H1 (cell line): ENCODE measurements at regions not wholly inside any gene's neighbourhood (a gene's known extent, or its start where the extent isn't known, plus 50 kb on each side); places are given as distances from the start of the nearest gene placed in this dataset.

Experiments
- CTCF ChIA-PET: fragments of 300-600 bp; sonication (Branson Sonifier 250); formaldehyde crosslinking; loops from one replicate; lab custom pipeline; 2021; ENCODE audit not compliant: partially characterized antibody; lab: Charles Lee
- POLR2A ChIA-PET: fragments of 300-600 bp; sonication (Branson Sonifier 250); formaldehyde crosslinking; loops from one replicate; lab custom pipeline; 2021; ENCODE audit warnings: inconsistent platforms; ENCODE audit not compliant: partially characterized antibody; lab: Charles Lee
- DNase-seq, 2 experiments: peaks; one replicate each; pipeline versions ENCODE4 v3.0.0 to v3.0.0-alpha.2; 2010 to 2022; ENCODE audit warnings: low spot score in 2 of 2, low read depth in 1 of 2, mixed read lengths in 1 of 2
- FAIRE-seq: peaks from 2 replicates; lab custom pipeline; 2011; peaks lifted over from hg19 to GRCh38; lab: Jason Lieb, UNC
- H2AFZ ChIP-seq: 2 replicates; pipeline ENCODE4 v1.8.1; 2012; ENCODE audit warnings: low read length, inconsistent platforms
- H2AK5ac ChIP-seq: 2 replicates; pipeline ENCODE4 v1.6.1; 2013; ENCODE audit warnings: low read depth, low read length
- H2BK120ac ChIP-seq: replicated peaks from 2 replicates; pipeline ENCODE3; 2013; ENCODE audit warnings: low read depth, low read length, inconsistent platforms
- H2BK12ac ChIP-seq: 2 replicates; pipeline ENCODE4 v1.6.1; 2013; ENCODE audit warnings: low read depth, low read length
- H2BK15ac ChIP-seq: 2 replicates; pipeline ENCODE4 v1.6.1; 2013; ENCODE audit warnings: low read length
- H2BK20ac ChIP-seq: 2 replicates; pipeline ENCODE4 v1.6.1; 2013; ENCODE audit warnings: low read length
- H2BK5ac ChIP-seq: 2 replicates; pipeline ENCODE4 v1.6.1; 2013; ENCODE audit warnings: low read depth, low read length
- H3K14ac ChIP-seq: 2 replicates; pipeline ENCODE4 v1.6.1; 2013; ENCODE audit warnings: inconsistent platforms; ENCODE audit not compliant: insufficient read length
- H3K18ac ChIP-seq: 2 replicates; pipeline ENCODE4 v1.6.1; 2013; ENCODE audit warnings: low read length; ENCODE audit errors: extremely low read depth
- H3K23ac ChIP-seq: 2 replicates; pipeline ENCODE4 v1.6.1; 2013; ENCODE audit warnings: inconsistent platforms; ENCODE audit not compliant: insufficient read length
- H3K23me2 ChIP-seq: 2 replicates; pipeline ENCODE4 v1.6.1; 2013; ENCODE audit warnings: low read depth, low read length
- H3K27ac ChIP-seq: 2 replicates; pipeline ENCODE4 v1.6.1; 2011; ENCODE audit warnings: low read depth, low read length, inconsistent platforms
- H3K27me3 ChIP-seq, 4 experiments: replicated peaks in 1 of 4; 1 replicate in 1 of 4; 2 replicates in 3 of 4; pipeline versions ENCODE4 v1.6.1 to v1.8.1; 2011 to 2013; ENCODE audit warnings: low read length in 3 of 4, mild to moderate bottlenecking in 3 of 4, inconsistent platforms in 2 of 4, mixed read lengths in 2 of 4, moderate library complexity in 1 of 4; ENCODE audit not compliant: control insufficient read depth in 3 of 4, insufficient read depth in 3 of 4; ENCODE audit errors: extremely low read depth in 1 of 4
- H3K36me3 ChIP-seq, 4 experiments: 2 replicates each; pipeline versions ENCODE4 v1.6.1 to v1.8.1; 2011 to 2013; ENCODE audit warnings: mild to moderate bottlenecking in 4 of 4, low read length in 3 of 4, moderate library complexity in 2 of 4, control low read depth in 1 of 4, inconsistent platforms in 1 of 4; ENCODE audit not compliant: insufficient read depth in 4 of 4, control insufficient read depth in 2 of 4
- H3K4ac ChIP-seq: replicated peaks from 2 replicates; pipeline ENCODE3; 2013; ENCODE audit warnings: low read length, low read depth, mixed read lengths, inconsistent platforms; ENCODE audit not compliant: insufficient read length
- H3K4me1 ChIP-seq, 4 experiments: replicated peaks in 1 of 4; 1 replicate in 1 of 4; 2 replicates in 3 of 4; pipeline versions ENCODE4 v1.6.1 to v1.8.1; 2011 to 2013; ENCODE audit warnings: low read length in 3 of 4, inconsistent platforms in 2 of 4, mixed read lengths in 1 of 4; ENCODE audit not compliant: insufficient read depth in 4 of 4, control insufficient read depth in 3 of 4
- H3K4me2 ChIP-seq, 2 experiments: 2 replicates each; pipeline versions ENCODE4 v1.6.1 to v1.8.1; 2011 to 2013; ENCODE audit warnings: low read depth in 2 of 2, low read length in 2 of 2, control low read depth in 1 of 2, inconsistent platforms in 1 of 2, mild to moderate bottlenecking in 1 of 2; ENCODE audit not compliant: insufficient read depth in 1 of 2
- H3K4me3 ChIP-seq, 4 experiments: fragments of 200-600, 300-600 bp in 1 of 4; sonication (generic), shearing (Covaris generic), sonication (Bioruptor Twin) in 1 of 4; 2 replicates each; pipeline versions ENCODE4 v1.5.1 to v1.8.1; 2011 to 2016; ENCODE audit warnings: low read length in 4 of 4, low read depth in 3 of 4, control low read depth in 2 of 4, inconsistent platforms in 2 of 4, mild to moderate bottlenecking in 2 of 4, mixed read lengths in 1 of 4, moderate library complexity in 1 of 4; ENCODE audit not compliant: insufficient read depth in 2 of 4; ENCODE audit errors: extremely low read depth in 1 of 4
- H3K56ac ChIP-seq: replicated peaks from 2 replicates; pipeline ENCODE3; 2013; ENCODE audit warnings: low read depth, mild to moderate bottlenecking, mixed read lengths, low read length, inconsistent platforms; ENCODE audit not compliant: insufficient read length
- H3K79me1 ChIP-seq: 2 replicates; pipeline ENCODE4 v1.6.1; 2013; ENCODE audit warnings: low read depth, low read length, control low read depth
- H3K79me2 ChIP-seq, 2 experiments: 2 replicates each; pipeline versions ENCODE4 v1.6.1 to v1.8.1; 2012 to 2013; ENCODE audit warnings: low read length in 2 of 2, mild to moderate bottlenecking in 2 of 2, inconsistent platforms in 1 of 2; ENCODE audit not compliant: insufficient read depth in 2 of 2, control insufficient read depth in 1 of 2
- H3K9ac ChIP-seq, 4 experiments: replicated peaks in 1 of 4; 1 replicate in 1 of 4; 2 replicates in 3 of 4; pipeline versions ENCODE4 v1.6.1 to v1.8.1; 2011 to 2013; ENCODE audit warnings: low read depth in 3 of 4, low read length in 3 of 4, control low read depth in 2 of 4, mild to moderate bottlenecking in 2 of 4, moderate library complexity in 2 of 4, inconsistent platforms in 1 of 4; ENCODE audit errors: extremely low read depth in 1 of 4
- H3K9me3 ChIP-seq, 2 experiments: 2 replicates each; pipeline versions ENCODE4 v1.6.1 to v1.8.1; 2012 to 2013; ENCODE audit warnings: mild to moderate bottlenecking in 2 of 2, moderate library complexity in 2 of 2, control low read depth in 1 of 2, inconsistent platforms in 1 of 2, low read depth in 1 of 2, low read length in 1 of 2, mixed read lengths in 1 of 2; ENCODE audit not compliant: insufficient read depth in 2 of 2
- H4K20me1 ChIP-seq, 2 experiments: replicated peaks in 1 of 2; 2 replicates each; pipeline versions ENCODE3 to v1.8.1; 2011 to 2013; ENCODE audit warnings: inconsistent platforms in 2 of 2, low read length in 2 of 2, mild to moderate bottlenecking in 1 of 2; ENCODE audit not compliant: insufficient read depth in 2 of 2, control insufficient read depth in 1 of 2
- H4K5ac ChIP-seq: 2 replicates; pipeline ENCODE4 v1.6.1; 2013; ENCODE audit warnings: low read length, low read depth, mixed read lengths, inconsistent platforms; ENCODE audit not compliant: insufficient read length
- H4K8ac ChIP-seq: 2 replicates; pipeline ENCODE4 v1.8.0; 2013; ENCODE audit warnings: mild to moderate bottlenecking, moderate library complexity, low read length, inconsistent platforms; ENCODE audit not compliant: insufficient read depth; ENCODE audit errors: extremely low read depth
- H4K91ac ChIP-seq: replicated peaks from 2 replicates; pipeline ENCODE3; 2013; ENCODE audit warnings: low read length, mixed read lengths, inconsistent platforms; ENCODE audit not compliant: insufficient read length
- ATF3 ChIP-seq: IDR thresholded peaks from 2 replicates; pipeline ENCODE4 v1.6.1; 2011; ENCODE audit warnings: low read depth, mild to moderate bottlenecking, low read length; ENCODE audit not compliant: insufficient read depth
- CBX5 ChIP-seq: fragments of 300-800, 300-1000 bp; sonication (generic); IDR thresholded peaks from 2 replicates; pipeline ENCODE4 v1.7.1; 2016; ENCODE audit warnings: antibody characterized with exemption, low read length, low read depth
- EGR1 ChIP-seq: IDR thresholded peaks from 2 replicates; pipeline ENCODE4 v1.6.1; 2011; ENCODE audit warnings: low read depth, low read length, borderline replicate concordance
- GTF2F1 ChIP-seq: IDR thresholded peaks from 2 replicates; pipeline ENCODE4 v1.6.1; 2012; ENCODE audit warnings: low read depth, low read length, improper control_type of control experiment, borderline replicate concordance
- POU5F1 ChIP-seq: IDR thresholded peaks from 2 replicates; pipeline ENCODE4 v1.6.1; 2011; ENCODE audit warnings: low read depth, mild to moderate bottlenecking, low read length, moderate library complexity
- USF2 ChIP-seq: IDR thresholded peaks from 2 replicates; pipeline ENCODE4 v1.6.1; 2011; ENCODE audit warnings: low read length, improper control_type of control experiment
- WGBS, 2 experiments: shearing (Covaris generic) in 1 of 2; methylation state at CpG; one replicate each; pipeline versions ENCODE4 v1.1.6 to v1.1.7; 2013 to 2015; ENCODE audit warnings: low lambda C conversion rate in 2 of 2, mixed read lengths in 2 of 2, inconsistent platforms in 1 of 2, low coverage in 1 of 2, missing lambda C conversion rate in 1 of 2; ENCODE audit not compliant: insufficient replicate concordance in 2 of 2, insufficient coverage in 1 of 2, insufficient read length in 1 of 2; ENCODE audit errors: extremely low coverage in 1 of 2, missing lambda C conversion rate in 1 of 2; 5-methylcytosine and 5-hydroxymethylcytosine counted together

GRCh38 chr18:76149284-76149683 is 345.8 kb downstream of the ZNF516 start:
- H3K79me1 ChIP-seq = no peaks in the 10 kb centered on the region

More at GRCh38 chr18:76149284-76149683, 345.8 kb downstream of the ZNF516 start:
- no peak overlapping the region for H3K14ac ChIP-seq
- H3K9me3 ChIP-seq = no peaks in the 10 kb centered on the region
- POLR2A ChIA-PET = no interaction called here
- no peak overlapping the region for H3K4me3 ChIP-seq
- H4K91ac ChIP-seq = no peak overlapping the region
- no peaks in the 10 kb centered on the region for H3K23me2 ChIP-seq
- no peaks in the 10 kb centered on the region for H4K20me1 ChIP-seq
- no peak overlapping the region for H2AFZ ChIP-seq
- no peaks in the 10 kb centered on the region for H3K79me2 ChIP-seq
- no peak overlapping the region for H2BK120ac ChIP-seq
- H3K9ac ChIP-seq = no peak overlapping the region
- no peak overlapping the region for H2BK5ac ChIP-seq
- no peak overlapping the region for H3K23ac ChIP-seq
- no peak for FAIRE-seq
- H2BK20ac ChIP-seq = no peak overlapping the region
- H3K27me3 ChIP-seq = no peaks in the 10 kb centered on the region
- TF ChIP-seq ATF3 (no peak), GTF2F1 (no peak), USF2 (no peak), EGR1 (no peak), CBX5 (no peak), POU5F1 (no peak)
- TF ChIP-seq, all 59 proteins: peak for 0
- Histone ChIP-seq H3K27ac (no peak overlapping the region), H2BK12ac (no peak overlapping the region), H3K4me1 (peaks cover 0 to 10% (median 7%) of the 10 kb centered on the region in 4 experiments; a peak in 6 of 7 replicates), H3K4me2 (no peak overlapping the region), H4K8ac (no peak overlapping the region), H3K18ac (no peak overlapping the region), H3K4ac (no peak overlapping the region), H4K5ac (no peak overlapping the region), H2AK5ac (no peak overlapping the region), H2BK15ac (no peak overlapping the region), H3K36me3 (no peaks in the 10 kb centered on the region), H3K56ac (no peak overlapping the region)
- CTCF ChIA-PET = no interaction called here
- DNase-seq = no peak
- WGBS, 2 experiments = 93% methylated on average over 4 of the region's 4 CpGs; no CpG with 5 or more reads in 1 of the 2 experiments
